Transverse colon (tissue), 3 donors: ENCODE measurements at regions not wholly inside any gene's neighbourhood (a gene's known extent, or its start where the extent isn't known, plus 50 kb on each side); places are given as distances from the start of the nearest gene placed in this dataset.

Experiments
- EP300 ChIP-seq: sonication (generic); formaldehyde crosslinking; IDR thresholded peaks from one replicate; pipeline ENCODE4 v1.6.1; 2017; ENCODE audit warnings: antibody characterized with exemption, low read depth
- POLR2A ChIP-seq: fragments of 450-650 bp; IDR thresholded peaks from one replicate; pipeline ENCODE4 v1.6.1; 2016; ENCODE audit warnings: antibody characterized with exemption, mild to moderate bottlenecking, moderate library complexity
- POLR2AphosphoS5 ChIP-seq, 3 donors: sonication (generic); formaldehyde crosslinking; IDR thresholded peaks; one replicate each; pipeline ENCODE4 v1.6.1; 2016; ENCODE audit warnings: antibody characterized with exemption in 3 of 3

GRCh38 chr6:106729841-106730240, 100.5 kb downstream of the QRSL1 start:
- no peak for TF ChIP-seq POLR2A
- TF ChIP-seq POLR2AphosphoS5 (IDR thresholded peaks at IDR 0.05), result no peak
- no peak for TF ChIP-seq EP300
